HK-2 (cell line): ENCODE measurements at regions not wholly inside any gene's neighbourhood (a gene's known extent, or its start where the extent isn't known, plus 50 kb on each side); places are given as distances from the start of the nearest gene placed in this dataset.

ENCODE experiments used
- DNase-seq: peaks from one replicate; pipeline ENCODE4 v3.0.0-alpha.2; 2018; ENCODE audit not compliant: unreplicated experiment

GRCh38 chr14:29459969-29460560, 467.6 kb downstream of the PRKD1 start:
- no peak for DNase-seq

GRCh38 chr14:29461101-29461500, 466.5 kb downstream of the PRKD1 start:
- DNase-seq: no peak

- no peak for DNase-seq
These were observed 466.1 kb downstream of the PRKD1 start for GRCh38 chr14:29461506-29461905.

- no peak for DNase-seq
These were observed 465.3 kb downstream of the PRKD1 start for GRCh38 chr14:29462321-29462720.

DNA sequence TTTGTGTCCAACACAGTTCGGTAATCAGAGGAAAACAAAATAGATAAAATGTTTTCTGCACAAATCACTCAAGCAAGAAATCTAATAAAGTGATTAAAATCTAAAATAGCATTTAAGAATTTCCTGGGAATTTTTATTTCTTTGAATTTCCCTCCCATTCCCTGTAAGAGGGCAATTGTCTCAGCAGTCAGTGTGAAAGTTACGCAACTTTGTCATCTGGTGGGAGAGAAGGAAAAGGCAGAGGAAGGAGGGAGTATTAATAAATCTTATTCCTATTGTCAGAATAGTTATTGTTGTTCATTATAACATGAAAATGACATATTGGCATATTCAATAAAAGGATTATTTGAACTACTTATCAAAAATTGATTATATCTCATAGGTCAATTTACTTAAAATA, 464.9 kb downstream of the PRKD1 start:
- DNase-seq: no peak

DNA sequence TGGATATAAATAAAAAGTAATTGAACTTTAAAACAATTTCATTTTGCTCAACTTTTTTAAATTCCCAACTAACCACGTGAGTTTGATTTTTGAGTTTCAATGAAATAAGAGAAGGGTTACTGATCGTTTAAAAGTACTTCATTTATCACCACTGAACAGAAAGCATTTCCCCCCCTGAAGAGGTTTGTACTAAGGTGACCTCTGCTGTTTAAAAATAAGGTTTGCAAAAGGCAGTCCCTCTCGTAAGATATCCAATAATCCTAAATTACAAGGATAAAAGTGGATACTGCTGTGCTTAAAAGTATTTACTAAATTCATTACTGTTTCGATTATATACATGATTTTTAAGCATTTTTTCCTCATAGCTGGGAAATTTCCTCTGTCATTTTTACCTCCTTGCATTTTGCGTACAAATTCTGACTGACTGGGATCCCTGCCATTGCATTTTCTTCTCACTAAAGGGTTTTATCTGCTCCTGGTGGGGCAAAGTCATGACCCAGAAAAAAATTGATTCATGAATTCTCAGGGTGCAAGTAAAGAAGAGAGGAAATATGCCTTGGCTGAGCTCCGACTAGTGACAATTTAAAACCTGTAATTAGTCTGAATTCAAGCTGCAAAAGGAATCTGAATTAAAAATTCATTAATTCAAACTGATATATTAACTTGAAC, 463.8 kb downstream of the PRKD1 start:
- no peak for DNase-seq

DNA sequence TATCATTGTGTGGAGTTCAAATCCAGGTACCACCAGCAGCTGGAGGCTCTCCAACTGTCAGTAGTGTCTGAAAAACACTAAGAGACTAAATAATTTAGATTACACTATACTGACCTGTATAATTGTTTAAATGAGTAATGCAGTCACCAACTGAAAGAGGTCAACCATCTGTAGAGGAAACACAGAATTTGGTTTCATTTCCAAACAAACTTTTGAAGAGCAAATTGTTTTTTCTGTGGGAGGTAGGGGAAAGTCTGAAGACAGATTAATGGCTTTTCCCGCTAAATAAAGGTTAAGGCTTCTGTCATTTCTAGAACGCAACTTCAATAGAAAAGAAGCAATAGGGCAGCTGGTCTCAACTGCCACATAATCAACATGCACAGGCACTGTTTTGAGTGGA, 462.6 kb downstream of the PRKD1 start:
- no peak for DNase-seq

DNA sequence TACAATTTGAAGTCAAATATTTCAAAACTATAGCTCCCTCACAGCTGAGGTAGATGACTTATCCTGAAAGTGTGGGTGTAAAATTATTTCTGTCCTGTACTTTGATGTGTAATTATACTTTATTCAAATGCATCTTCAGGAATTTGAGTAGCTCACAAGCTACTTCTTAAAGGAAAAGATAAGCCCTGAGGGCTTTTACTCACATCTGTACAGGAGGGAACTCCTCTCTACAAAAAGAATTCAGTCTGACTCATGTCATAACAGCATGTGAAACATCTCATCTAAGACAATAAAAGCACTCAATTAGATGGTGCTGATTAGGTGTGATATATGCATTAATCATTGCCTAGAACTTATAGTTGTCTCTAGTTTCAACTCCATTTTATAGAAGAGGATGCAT, 452.0 kb downstream of the PRKD1 start:
- no peak for DNase-seq

DNA sequence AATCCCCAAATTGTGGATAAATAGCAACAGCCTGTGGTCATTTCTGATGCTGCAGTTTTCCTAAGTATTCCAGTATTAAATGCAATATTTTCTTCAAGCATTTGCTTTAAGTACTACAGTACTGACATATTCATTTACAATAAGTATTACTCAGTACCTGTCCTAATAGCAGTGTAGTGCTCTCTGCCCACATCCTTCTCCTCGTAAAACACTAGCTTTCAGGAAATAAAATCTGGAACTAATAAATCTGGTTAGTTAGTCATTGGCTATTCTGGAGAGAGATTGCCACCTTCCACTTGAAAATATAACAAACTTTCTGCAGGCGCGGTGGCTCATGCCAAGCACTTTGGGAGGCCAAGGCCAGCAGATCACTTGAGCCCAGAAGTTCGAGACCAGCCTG, 441.5 kb downstream of the PRKD1 start:
- DNase-seq: no peak

DNA sequence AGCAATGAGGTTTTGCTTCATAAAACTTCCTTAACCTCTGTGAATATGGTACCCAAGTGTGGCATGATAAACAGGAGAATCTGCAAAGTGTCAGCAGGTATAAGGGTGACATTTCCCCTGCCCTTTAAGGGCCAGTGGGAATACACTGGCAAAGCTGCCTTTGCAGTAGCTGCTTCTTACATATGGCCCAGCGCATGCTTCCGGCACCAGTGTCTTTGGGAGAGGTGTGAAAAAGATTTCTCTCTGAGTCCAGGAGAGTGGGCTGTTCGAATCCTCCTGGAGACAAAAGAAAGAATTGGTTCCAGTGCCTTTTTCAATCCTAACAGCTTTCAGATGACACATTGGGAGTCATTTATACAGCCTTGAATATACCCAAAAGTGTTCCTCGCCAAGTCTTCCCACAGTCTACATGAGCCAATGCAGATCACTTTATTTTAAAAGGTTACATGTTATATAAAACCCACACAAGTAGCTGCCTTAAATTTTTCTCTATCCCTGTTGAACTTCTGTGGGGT, 437.7 kb downstream of the PRKD1 start:
- no peak for DNase-seq

DNA sequence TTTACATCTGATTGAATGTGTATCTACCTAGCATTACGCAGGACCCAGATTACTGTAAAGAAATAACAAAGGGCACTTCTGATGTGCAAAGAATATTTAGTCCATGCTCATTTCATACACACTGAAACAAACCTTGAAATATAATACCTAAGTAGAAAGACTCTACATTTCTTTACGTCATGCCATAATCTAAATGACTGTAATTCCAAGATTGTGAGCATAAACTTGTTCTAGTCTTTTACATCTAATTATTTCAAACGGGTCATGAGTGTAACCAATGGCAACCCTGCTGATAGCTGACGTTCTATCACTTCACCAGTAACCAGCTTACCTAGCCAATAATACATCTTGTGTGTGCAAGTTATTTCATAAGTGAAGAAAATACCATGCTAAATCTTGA, 433.8 kb downstream of the PRKD1 start:
- DNase-seq: no peak

DNA sequence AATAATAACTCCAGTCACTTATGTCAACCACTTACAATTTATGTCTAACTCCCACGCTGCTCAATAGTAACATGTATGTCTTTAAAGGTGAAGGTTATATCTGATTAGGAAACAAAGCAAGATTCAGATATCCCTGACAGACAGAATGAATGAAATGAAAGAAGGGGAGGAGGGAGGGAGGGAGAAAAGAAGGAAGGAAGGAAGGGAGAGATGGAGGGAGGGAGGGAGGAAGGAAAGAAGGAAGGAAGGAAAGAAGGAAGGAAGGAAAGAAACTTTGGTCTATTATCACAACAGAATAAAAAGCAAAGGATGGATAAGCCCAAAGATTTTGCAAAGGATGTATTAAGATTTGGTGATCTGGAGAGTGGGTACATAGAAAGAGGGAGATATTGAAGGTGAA, 433.3 kb downstream of the PRKD1 start:
- no peak for DNase-seq

GRCh38 chr14:29503903-29504302, 423.7 kb downstream of the PRKD1 start:
- DNase-seq: no peak

DNA sequence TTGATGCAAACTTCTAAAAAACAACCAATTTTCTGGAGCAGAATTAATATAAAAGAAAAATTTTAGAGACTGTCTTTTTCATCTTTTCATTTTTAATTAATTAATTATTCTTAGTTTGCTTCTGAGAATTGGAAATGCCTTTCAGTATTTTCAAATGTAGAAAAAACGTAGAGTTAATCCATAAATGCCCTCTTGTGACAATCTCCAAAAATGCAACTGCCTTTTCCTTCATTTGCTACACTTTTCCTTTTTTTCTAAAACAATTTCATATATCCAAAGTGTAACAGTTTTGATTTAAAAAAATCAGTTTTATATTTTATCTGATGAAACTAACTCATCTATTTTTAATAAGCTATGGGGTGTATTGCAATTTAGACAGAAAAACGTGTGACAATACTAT, 409.3 kb downstream of the PRKD1 start:
- DNase-seq: no peak

- DNase-seq: peak; percentile 22
These were observed 406.0 kb downstream of the PRKD1 start for GRCh38 chr14:29521526-29522137.
